OCI-LY1 (cell line): ENCODE measurements at regions not wholly inside any gene's neighbourhood (a gene's known extent, or its start where the extent isn't known, plus 50 kb on each side); places are given as distances from the start of the nearest gene placed in this dataset.

Experiments
- H2AFZ ChIP-seq: fragments of 200-600 bp; sonication (generic), shearing (Covaris generic); 2 replicates; pipeline ENCODE4 v1.6.0; 2014; ENCODE audit warnings: antibody characterized with exemption, mild to moderate bottlenecking, low read length
- H3F3A ChIP-seq: fragments of 200-600 bp; sonication (generic), shearing (Covaris generic); 2 replicates; pipeline ENCODE4 v1.6.0; 2014; ENCODE audit warnings: mild to moderate bottlenecking, antibody characterized with exemption, low read length, moderate library complexity; ENCODE audit not compliant: insufficient read depth
- H3K27ac ChIP-seq: fragments of 200-600 bp; sonication (generic); 2 replicates; pipeline ENCODE4 v1.5.1; 2014; ENCODE audit warnings: low read length, mixed run types, mild to moderate bottlenecking, low read depth; ENCODE audit not compliant: poor library complexity, severe bottlenecking
- H3K27me3 ChIP-seq: fragments of 200-600 bp; sonication (generic); 2 replicates; pipeline ENCODE4 v1.6.0; 2014; ENCODE audit warnings: antibody characterized with exemption, mild to moderate bottlenecking, low read length, moderate library complexity; ENCODE audit not compliant: insufficient read depth
- H3K36me3 ChIP-seq: fragments of 200-600 bp; sonication (generic); 2 replicates; pipeline ENCODE4 v1.6.1; 2014; ENCODE audit warnings: mild to moderate bottlenecking, antibody characterized with exemption, low read length, moderate library complexity, mixed read lengths; ENCODE audit not compliant: insufficient read depth
- H3K4me1 ChIP-seq: fragments of 200-600 bp; sonication (generic); 2 replicates; pipeline ENCODE4 v1.5.1; 2014; ENCODE audit warnings: mild to moderate bottlenecking, low read length, moderate library complexity; ENCODE audit not compliant: insufficient read depth, severe bottlenecking
- H3K4me2 ChIP-seq: fragments of 200-600 bp; sonication (generic), shearing (Covaris generic); 2 replicates; pipeline ENCODE4 v1.6.1; 2014; ENCODE audit warnings: low read length
- H3K4me3 ChIP-seq: fragments of 200-600 bp; sonication (generic); 2 replicates; pipeline ENCODE4 v1.5.1; 2014; ENCODE audit warnings: low read length, low read depth, mild to moderate bottlenecking, mixed read lengths; ENCODE audit not compliant: poor library complexity, severe bottlenecking
- H3K79me2 ChIP-seq: fragments of 200-600 bp; shearing (Covaris generic); 2 replicates; pipeline ENCODE4 v1.6.1; 2016; ENCODE audit warnings: mixed run types, low read length, mixed read lengths; ENCODE audit not compliant: insufficient read depth
- H3K9ac ChIP-seq: fragments of 200-600 bp; sonication (generic), shearing (Covaris generic); 2 replicates; pipeline ENCODE4 v1.6.1; 2014; ENCODE audit warnings: mild to moderate bottlenecking, low read length, mixed read lengths
- H3K9me2 ChIP-seq: fragments of 200-600 bp; sonication (generic), shearing (Covaris generic); 2 replicates; pipeline ENCODE4 v1.6.1; 2014; ENCODE audit warnings: low read depth, mild to moderate bottlenecking, low read length, mixed read lengths
- H3K9me3 ChIP-seq: fragments of 200-600 bp; shearing (Covaris generic); 2 replicates; pipeline ENCODE4 v1.6.1; 2014; ENCODE audit warnings: low read length, mixed read lengths
- H4K20me1 ChIP-seq: fragments of 200-600 bp; sonication (generic), shearing (Covaris generic); 2 replicates; pipeline ENCODE4 v1.6.0; 2016; ENCODE audit warnings: mild to moderate bottlenecking, low read length; ENCODE audit not compliant: insufficient read depth
- CTCF ChIP-seq: fragments of 200-600 bp; sonication (generic), shearing (Covaris generic); IDR thresholded peaks from 2 replicates; pipeline ENCODE4 v1.5.1; 2017; ENCODE audit warnings: mild to moderate bottlenecking, antibody characterized with exemption, low read length, moderate library complexity, mixed read lengths
- EZH2 ChIP-seq: fragments of 200-600 bp; sonication (generic), shearing (Covaris generic); IDR thresholded peaks from 2 replicates; pipeline ENCODE4 v1.8.0; 2017; ENCODE audit warnings: borderline replicate concordance, mixed run types, mild to moderate bottlenecking, antibody characterized with exemption, low read length, moderate library complexity, mixed read lengths

GRCh38 chr6:65903992-65904391, 197.0 kb upstream of the EYS start:
- Histone ChIP-seq H3K9me2 (no peaks in the 10 kb centered on the region), H3K79me2 (no peaks in the 10 kb centered on the region), H2AFZ (no peak overlapping the region), H3K9ac (no peak overlapping the region), H3F3A (no peaks in the 10 kb centered on the region), H3K9me3 (no peaks in the 10 kb centered on the region), H3K4me3 (no peak overlapping the region), H4K20me1 (no peaks in the 10 kb centered on the region), H3K36me3 (no peaks in the 10 kb centered on the region), H3K27me3 (no peaks in the 10 kb centered on the region), H3K4me2 (no peak overlapping the region), H3K4me1 (no peaks in the 10 kb centered on the region), H3K27ac (no peak overlapping the region)
- TF ChIP-seq EZH2 (no peak), CTCF (no peak)

GRCh38 chr6:65900928-65901327, 193.9 kb upstream of the EYS start:
- Histone ChIP-seq H3K9me3 (no peaks in the 10 kb centered on the region), H4K20me1 (no peaks in the 10 kb centered on the region), H3K27ac (no peak overlapping the region), H3K4me1 (no peaks in the 10 kb centered on the region), H2AFZ (no peak overlapping the region), H3K27me3 (no peaks in the 10 kb centered on the region), H3K4me3 (no peak overlapping the region), H3K9me2 (no peaks in the 10 kb centered on the region), H3K79me2 (no peaks in the 10 kb centered on the region), H3K9ac (no peak overlapping the region), H3K4me2 (no peak overlapping the region), H3K36me3 (no peaks in the 10 kb centered on the region), H3F3A (no peaks in the 10 kb centered on the region)
- TF ChIP-seq EZH2 (no peak), CTCF (no peak)

- no peaks in the 10 kb centered on the region for H3K9me3 ChIP-seq
- H3K4me2 ChIP-seq: no peak overlapping the region
- no peak overlapping the region for H3K4me3 ChIP-seq
- H3K9ac ChIP-seq: no peak overlapping the region
- no peak overlapping the region for H3K27ac ChIP-seq
- no peak for TF ChIP-seq CTCF
- no peak for TF ChIP-seq EZH2
- H2AFZ ChIP-seq: no peak overlapping the region
- no peaks in the 10 kb centered on the region for H3K9me2 ChIP-seq
- no peaks in the 10 kb centered on the region for H3K4me1 ChIP-seq
- no peaks in the 10 kb centered on the region for H3K36me3 ChIP-seq
- H3K27me3 ChIP-seq: no peaks in the 10 kb centered on the region
- no peaks in the 10 kb centered on the region for H3K79me2 ChIP-seq
- no peaks in the 10 kb centered on the region for H4K20me1 ChIP-seq
- H3F3A ChIP-seq: no peaks in the 10 kb centered on the region
Observed at GRCh38 chr6:65896140-65896539, 189.1 kb upstream of the EYS start.
